Central memory CD8-positive, alpha-beta T cell (primary cell): ENCODE measurements at regions not wholly inside any gene's neighbourhood (a gene's known extent, or its start where the extent isn't known, plus 50 kb on each side); places are given as distances from the start of the nearest gene placed in this dataset.
"Not testable (repeated sequence)": the region's sequence is repeated elsewhere in the genome, so short reads cannot be mapped to it uniquely, and the experiment has no call there.

Experiments used
- ATAC-seq: fragments of 150-1000 bp; cut with Tn5 transposase; replicated peaks from 2 replicates; pipeline ENCODE4 v1.10.0; 2022; ENCODE audit warnings: mild to moderate bottlenecking, moderate FRiP score, moderate number of reproducible peaks; ENCODE audit not compliant: poor library complexity, severe bottlenecking; ENCODE audit errors: extremely low read depth
- DNase-seq, 2 donors: peaks; one replicate each; pipeline ENCODE4 v3.0.0; 2021; ENCODE audit warnings: low spot score in 2 of 2
- H3K27ac Mint-ChIP-seq: one replicate; pipeline ENCODE4 v1.8.0; 2022; ENCODE audit warnings: low read depth, mild to moderate bottlenecking, moderate library complexity, mixed read lengths
- H3K27me3 Mint-ChIP-seq: one replicate; pipeline ENCODE4 v1.8.0; 2022; ENCODE audit warnings: mixed read lengths
- H3K36me3 Mint-ChIP-seq: one replicate; pipeline ENCODE4 v1.8.0; 2022; ENCODE audit warnings: mild to moderate bottlenecking, moderate library complexity, mixed read lengths; ENCODE audit not compliant: insufficient read depth
- H3K4me1 Mint-ChIP-seq: one replicate; pipeline ENCODE4 v1.8.0; 2022; ENCODE audit warnings: mixed read lengths
- H3K4me3 Mint-ChIP-seq: one replicate; pipeline ENCODE4 v1.8.0; 2022; ENCODE audit warnings: mild to moderate bottlenecking, moderate library complexity, mixed read lengths
- H3K9me3 Mint-ChIP-seq: one replicate; pipeline ENCODE4 v1.8.0; 2022; ENCODE audit warnings: mixed read lengths

GRCh38 chr7:92888-93672 is 99.3 kb upstream of the FAM20C start:
- no peaks in the 10 kb centered on the region for H3K4me1 Mint-ChIP-seq

GRCh38 chr7:94251-94801 is 98.0 kb upstream of the FAM20C start:
- H3K9me3 Mint-ChIP-seq = peaks cover 7% of the 10 kb centered on the region
- DNase-seq = peak in 1 of 2 donors; percentile 3
- H3K27me3 Mint-ChIP-seq = peaks cover 43% of the 10 kb centered on the region
- H3K36me3 Mint-ChIP-seq = peaks cover 2% of the 10 kb centered on the region
- H3K27ac Mint-ChIP-seq = no peak overlapping the region
- ATAC-seq = no peak
- no peaks in the 10 kb centered on the region for H3K4me1 Mint-ChIP-seq
- H3K4me3 Mint-ChIP-seq = no peak overlapping the region

More at GRCh38 chr7:92888-93672, 99.3 kb upstream of the FAM20C start:
- no peak overlapping the region for H3K4me3 Mint-ChIP-seq
- peaks cover 43% of the 10 kb centered on the region for H3K27me3 Mint-ChIP-seq
- peak in 1 of 2 donors; percentile 1 for DNase-seq
- no peak for ATAC-seq
- peaks cover 2% of the 10 kb centered on the region for H3K9me3 Mint-ChIP-seq
- H3K27ac Mint-ChIP-seq = no peak overlapping the region
- peaks cover 2% of the 10 kb centered on the region for H3K36me3 Mint-ChIP-seq

DNA sequence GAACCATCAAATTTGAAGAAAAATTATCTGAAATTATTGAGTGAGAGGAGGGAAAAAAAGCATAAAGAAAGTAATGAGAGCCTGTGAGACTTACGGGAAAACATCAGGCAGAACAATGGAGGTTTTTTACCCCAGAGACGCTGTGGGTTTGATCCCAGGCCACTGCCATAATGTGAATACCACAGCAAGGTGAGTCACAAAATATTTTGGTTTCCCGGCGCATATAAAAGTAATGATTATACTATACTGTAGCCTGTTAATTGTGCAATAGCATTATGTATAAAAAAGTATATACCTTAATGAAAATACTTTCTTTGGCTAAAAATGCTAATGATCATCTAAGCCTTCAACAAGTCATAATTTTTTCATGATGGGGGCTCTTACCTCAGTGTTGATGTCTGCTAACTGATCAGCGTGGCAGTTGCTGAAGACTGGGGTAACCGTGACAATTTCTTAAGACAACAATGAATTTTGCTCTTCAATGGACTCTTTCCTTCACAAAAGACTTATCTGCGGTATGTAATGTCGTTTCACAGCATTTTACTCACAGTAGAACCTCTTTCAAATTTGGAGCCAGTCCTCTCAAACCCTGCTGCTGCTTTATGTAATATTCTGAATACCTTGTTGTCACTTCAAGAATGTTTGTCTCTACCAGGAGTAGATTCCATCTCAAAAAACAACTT is 97.0 kb upstream of the FAM20C start:
- Mint-ChIP-seq H3K27me3 (peaks cover 43% of the 10 kb centered on the region), H3K36me3 (peaks cover 2% of the 10 kb centered on the region), H3K9me3 (peaks cover 12% of the 10 kb centered on the region), H3K4me3 (no peak overlapping the region), H3K4me1 (no peaks in the 10 kb centered on the region), H3K27ac (no peak overlapping the region)
- ATAC-seq (no peak), DNase-seq (no peak)

DNA sequence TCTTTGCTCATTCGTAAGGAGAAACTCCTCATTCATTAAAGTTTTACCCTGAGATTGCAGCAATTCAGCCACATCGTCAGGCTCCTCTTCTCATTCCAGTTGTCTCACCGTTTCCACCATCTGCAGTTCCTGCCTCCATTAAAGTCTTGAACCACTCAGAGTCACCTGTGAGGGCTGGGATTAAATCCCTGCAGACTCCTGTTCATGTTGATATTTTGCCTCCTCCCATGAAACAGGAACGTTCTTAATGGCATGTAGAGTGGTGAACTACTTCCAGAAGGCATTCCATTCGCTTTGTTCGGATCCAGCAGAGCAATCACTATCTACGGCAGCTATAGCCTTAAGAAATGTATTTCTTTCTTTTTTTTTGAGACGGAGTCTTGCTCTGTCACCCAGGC is 96.5 kb upstream of the FAM20C start:
- Mint-ChIP-seq H3K27ac (no peak overlapping the region), H3K36me3 (peaks cover 2% of the 10 kb centered on the region), H3K9me3 (peaks cover 12% of the 10 kb centered on the region), H3K4me3 (no peak overlapping the region), H3K4me1 (no peaks in the 10 kb centered on the region), H3K27me3 (peaks cover 43% of the 10 kb centered on the region)
- DNase-seq (no peak), ATAC-seq (no peak)

DNA sequence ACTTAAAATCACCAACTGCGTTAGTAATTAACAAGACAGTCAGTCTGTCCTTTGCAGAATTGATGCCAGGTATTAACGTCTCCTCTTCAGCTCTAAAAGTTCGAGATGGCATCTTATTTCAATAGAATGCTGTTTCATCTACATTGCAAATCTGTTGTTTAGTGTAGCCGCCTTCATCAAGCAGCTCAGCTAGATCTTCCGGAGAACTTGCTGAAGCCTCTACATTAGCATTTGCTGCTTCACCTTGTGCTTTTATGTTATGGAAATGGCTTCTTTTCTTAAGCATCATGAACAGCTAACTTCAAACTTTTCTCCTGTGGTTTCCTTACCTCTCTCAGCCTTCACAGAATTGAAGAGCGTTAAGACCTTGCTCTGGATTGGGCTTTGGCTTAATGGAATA is 95.5 kb upstream of the FAM20C start:
- peaks cover 43% of the 10 kb centered on the region for H3K27me3 Mint-ChIP-seq
- H3K36me3 Mint-ChIP-seq = peaks cover 3% of the 10 kb centered on the region
- DNase-seq = no peak
- no peak overlapping the region for H3K27ac Mint-ChIP-seq
- ATAC-seq = no peak
- H3K4me1 Mint-ChIP-seq = peaks cover 2% of the 10 kb centered on the region
- H3K4me3 Mint-ChIP-seq = no peak overlapping the region
- H3K9me3 Mint-ChIP-seq = peaks cover 12% of the 10 kb centered on the region

GRCh38 chr7:97310-97841 is 95.0 kb upstream of the FAM20C start:
- Mint-ChIP-seq H3K4me1 (peaks cover 7% of the 10 kb centered on the region), H3K4me3 (no peak overlapping the region), H3K27me3 (peaks cover 39% of the 10 kb centered on the region), H3K36me3 (peaks cover 5% of the 10 kb centered on the region), H3K27ac (no peak overlapping the region), H3K9me3 (peaks cover 13% of the 10 kb centered on the region)
- no peak for DNase-seq
- ATAC-seq = no peak

- ATAC-seq (no peak), DNase-seq (no peak)
- H3K36me3 Mint-ChIP-seq = peaks cover 11% of the 10 kb centered on the region
- peaks cover 18% of the 10 kb centered on the region for H3K4me1 Mint-ChIP-seq
- peaks cover 5% of the 10 kb centered on the region for H3K27me3 Mint-ChIP-seq
- no peak overlapping the region for H3K4me3 Mint-ChIP-seq
- no peak overlapping the region for H3K27ac Mint-ChIP-seq
- peaks cover 18% of the 10 kb centered on the region for H3K9me3 Mint-ChIP-seq
Measured at GRCh38 chr7:101146-102046, 91.0 kb upstream of the FAM20C start.

DNA sequence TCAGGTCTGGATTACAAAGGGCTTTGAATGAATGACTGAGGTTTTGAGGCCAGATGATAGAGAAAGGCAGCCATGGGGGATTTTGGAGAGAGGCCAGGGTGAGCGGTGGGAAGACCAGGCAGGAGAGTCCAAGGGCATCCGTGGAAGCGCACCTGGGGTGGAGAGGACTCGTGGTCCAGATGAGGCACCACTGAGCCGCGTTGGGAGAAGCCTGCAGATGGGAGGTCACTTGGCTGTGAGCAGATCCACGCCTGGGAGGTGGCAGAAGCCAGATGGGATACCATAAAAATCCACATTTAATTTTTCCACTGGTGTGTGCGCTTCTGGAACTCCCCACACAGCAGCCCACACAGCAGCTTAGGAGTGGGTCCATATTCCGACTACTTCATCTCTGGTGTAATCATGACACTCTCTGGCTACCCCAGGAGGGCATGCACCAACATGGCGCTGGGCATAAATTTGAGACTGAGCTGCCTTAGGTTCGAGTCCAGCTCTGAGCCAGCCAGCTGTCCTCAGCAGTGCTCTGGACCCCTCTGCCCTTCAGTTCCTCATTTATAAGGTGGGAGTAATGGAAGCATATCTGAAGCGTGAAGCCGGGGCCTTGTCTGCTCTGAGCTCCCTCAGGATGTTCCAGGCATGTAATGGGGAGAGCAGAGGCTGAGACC is 90.2 kb upstream of the FAM20C start:
- peaks cover 18% of the 10 kb centered on the region for H3K9me3 Mint-ChIP-seq
- peaks cover 13% of the 10 kb centered on the region for H3K36me3 Mint-ChIP-seq
- peaks cover 18% of the 10 kb centered on the region for H3K4me1 Mint-ChIP-seq
- H3K27ac Mint-ChIP-seq = peak overlapping the region; percentile 87
- no peak for ATAC-seq
- H3K4me3 Mint-ChIP-seq = peak overlapping the region; percentile 63
- peaks cover 13% of the 10 kb centered on the region for H3K27me3 Mint-ChIP-seq
- DNase-seq = no peak

DNA sequence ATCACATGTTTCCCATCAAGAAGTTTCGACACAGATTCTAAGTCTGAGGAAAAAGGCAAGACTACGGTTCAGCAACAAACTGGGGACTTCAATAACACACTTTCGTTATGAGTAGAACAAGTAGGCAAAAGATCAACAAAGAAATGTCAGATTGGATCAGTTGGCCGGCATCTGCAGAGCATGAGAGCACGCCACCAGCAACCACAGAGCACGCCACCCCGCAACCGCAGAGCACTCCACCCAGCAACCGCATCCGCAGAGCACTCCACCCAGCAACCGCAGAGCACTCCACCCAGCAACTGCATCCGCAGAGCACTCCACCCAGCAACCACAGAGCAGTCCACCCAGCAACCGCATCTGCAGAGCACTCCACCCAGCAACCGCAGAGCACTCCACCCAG is 89.7 kb upstream of the FAM20C start:
- ATAC-seq (no peak), DNase-seq (no peak)

GRCh38 chr7:103981-104380 is 88.4 kb upstream of the FAM20C start:
- peaks cover 11% of the 10 kb centered on the region for H3K9me3 Mint-ChIP-seq
- H3K4me1 Mint-ChIP-seq = peaks cover 18% of the 10 kb centered on the region
- peaks cover 31% of the 10 kb centered on the region for H3K27me3 Mint-ChIP-seq
- not testable (repeated sequence) for H3K4me3 Mint-ChIP-seq, ATAC-seq, DNase-seq, H3K27ac Mint-ChIP-seq
- peaks cover 13% of the 10 kb centered on the region for H3K36me3 Mint-ChIP-seq

More for the DNA sequence above, 89.7 kb upstream of the FAM20C start:
- Mint-ChIP-seq H3K4me3 (peak overlapping the region; percentile 63), H3K27me3 (peaks cover 18% of the 10 kb centered on the region), H3K36me3 (peaks cover 13% of the 10 kb centered on the region), H3K4me1 (peaks cover 18% of the 10 kb centered on the region), H3K27ac (peak overlapping the region; percentile 87), H3K9me3 (peaks cover 18% of the 10 kb centered on the region)

- Mint-ChIP-seq H3K4me1 (peaks cover 18% of the 10 kb centered on the region), H3K36me3 (peaks cover 13% of the 10 kb centered on the region)
Measured at GRCh38 chr7:105002-105401, 87.4 kb upstream of the FAM20C start.

More at GRCh38 chr7:105002-105401, 87.4 kb upstream of the FAM20C start:
- peaks cover 6% of the 10 kb centered on the region for H3K9me3 Mint-ChIP-seq
- H3K27ac Mint-ChIP-seq = no peak overlapping the region
- ATAC-seq = no peak
- H3K27me3 Mint-ChIP-seq = peaks cover 38% of the 10 kb centered on the region
- DNase-seq = no peak
- no peak overlapping the region for H3K4me3 Mint-ChIP-seq
